Upper lobe of left lung (tissue), 6 donors: ENCODE measurements at regions not wholly inside any gene's neighbourhood (a gene's known extent, or its start where the extent isn't known, plus 50 kb on each side); places are given as distances from the start of the nearest gene placed in this dataset.
"Not testable (repeated sequence)": the region's sequence is repeated elsewhere in the genome, so short reads cannot be mapped to it uniquely, and the experiment has no call there.

Experiments
- ATAC-seq, 2 donors: fragments of 200-7000 bp; cut with Tn5 transposase; one replicate each; pipeline ENCODE4 v1.9.1; 2022; ENCODE audit warnings: mild to moderate bottlenecking in 2 of 2, moderate library complexity in 2 of 2; ENCODE audit not compliant: low FRiP score in 2 of 2
- DNase-seq, 2 donors: peaks; one replicate each; pipeline ENCODE4 v3.0.0-alpha.2; 2019 to 2020
- H3K27ac ChIP-seq, 4 donors: fragments of 200-600 bp; sonication (generic); one replicate each; pipeline ENCODE4 v1.5.1; 2016 to 2019
- H3K27me3 ChIP-seq, 4 donors: fragments of 200-600 bp; sonication (generic); one replicate each; pipeline ENCODE4 v1.5.1; 2017 to 2019
- H3K36me3 ChIP-seq, 4 donors: fragments of 200-600 bp; sonication (generic); one replicate each; pipeline ENCODE4 v1.5.1; 2016 to 2019
- H3K4me1 ChIP-seq, 4 donors: fragments of 200-600 bp; sonication (generic); one replicate each; pipeline ENCODE4 v1.5.1; 2018 to 2019
- H3K4me3 ChIP-seq, 4 donors: fragments of 200-600 bp; sonication (generic); one replicate each; pipeline ENCODE4 v1.5.1; 2017 to 2019; ENCODE audit warnings: mild to moderate bottlenecking in 2 of 4, moderate library complexity in 1 of 4
- H3K9me3 ChIP-seq, 4 donors: fragments of 200-600 bp; sonication (generic); one replicate each; pipeline ENCODE4 v1.5.1; 2018 to 2019
- EP300 ChIP-seq, 4 donors: sonication (generic); formaldehyde crosslinking; IDR thresholded peaks; one replicate each; pipeline ENCODE4 v1.5.1; 2017; ENCODE audit warnings: antibody characterized with exemption in 4 of 4, control low read depth in 2 of 4
- POLR2A ChIP-seq, 4 donors: fragments of 450-650 bp; IDR thresholded peaks; one replicate each; pipeline ENCODE4 v1.5.1; 2016 to 2017; ENCODE audit warnings: antibody characterized with exemption in 4 of 4, mild to moderate bottlenecking in 2 of 4
- POLR2AphosphoS5 ChIP-seq, 2 donors: sonication (generic); formaldehyde crosslinking; IDR thresholded peaks; one replicate each; pipeline ENCODE4 v1.5.1; 2017; ENCODE audit warnings: antibody characterized with exemption in 2 of 2
- WGBS, 2 donors: methylation state at CpG; one replicate each; pipeline ENCODE4 v1.1.5; 2017 to 2018; 5-methylcytosine and 5-hydroxymethylcytosine counted together
- TF ChIP-seq, protein P1 (sequence below), 6 experiments: fragments of 450-650 bp in 4 of 6; fragments of 200-600 bp in 2 of 6; sonication (generic) in 2 of 6; IDR thresholded peaks; one replicate each; pipeline ENCODE4 v1.5.1; 2016 to 2019; ENCODE audit warnings: antibody characterized with exemption in 6 of 6
- donor health status: DM: no; HTN: no; CAD: no; lungs with moderate emphysema.
- donor health status: DM: no; HTN: yes; CAD: no; lungs with severe emphysema.

DNA sequence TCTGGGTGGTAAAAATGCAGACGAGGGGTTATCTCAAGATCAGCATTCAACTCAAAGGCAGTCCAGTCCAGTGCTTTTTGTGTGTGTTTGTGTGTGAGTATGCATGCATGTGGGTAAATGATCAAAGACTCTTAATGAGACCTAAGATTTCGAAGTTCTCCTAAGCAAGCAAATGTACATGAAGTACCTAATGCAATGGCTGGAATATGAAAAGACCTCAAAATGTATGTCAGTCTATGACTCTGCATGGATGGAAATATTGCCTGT lies 151.0 kb upstream of the L3MBTL4 start:
- DNase-seq (no peak), ATAC-seq (no peak)
- Histone ChIP-seq H3K36me3 (no peaks in the 10 kb centered on the region), H3K4me3 (no peak overlapping the region), H3K27me3 (no peaks in the 10 kb centered on the region), H3K9me3 (no peaks in the 10 kb centered on the region), H3K27ac (no peak overlapping the region), H3K4me1 (peaks cover 10 to 18% (median 12%) of the 10 kb centered on the region in 4 donors)
- WGBS, 2 donors = 53 to 64% methylated on average over 2 of the region's 2 CpGs
- TF ChIP-seq POLR2AphosphoS5 (IDR thresholded peaks at IDR 0.05) (no peak), POLR2A (IDR thresholded peaks at IDR 0.05) (no peak), EP300 (IDR thresholded peaks at IDR 0.05) (no peak)
- TF ChIP-seq, protein P1, sequence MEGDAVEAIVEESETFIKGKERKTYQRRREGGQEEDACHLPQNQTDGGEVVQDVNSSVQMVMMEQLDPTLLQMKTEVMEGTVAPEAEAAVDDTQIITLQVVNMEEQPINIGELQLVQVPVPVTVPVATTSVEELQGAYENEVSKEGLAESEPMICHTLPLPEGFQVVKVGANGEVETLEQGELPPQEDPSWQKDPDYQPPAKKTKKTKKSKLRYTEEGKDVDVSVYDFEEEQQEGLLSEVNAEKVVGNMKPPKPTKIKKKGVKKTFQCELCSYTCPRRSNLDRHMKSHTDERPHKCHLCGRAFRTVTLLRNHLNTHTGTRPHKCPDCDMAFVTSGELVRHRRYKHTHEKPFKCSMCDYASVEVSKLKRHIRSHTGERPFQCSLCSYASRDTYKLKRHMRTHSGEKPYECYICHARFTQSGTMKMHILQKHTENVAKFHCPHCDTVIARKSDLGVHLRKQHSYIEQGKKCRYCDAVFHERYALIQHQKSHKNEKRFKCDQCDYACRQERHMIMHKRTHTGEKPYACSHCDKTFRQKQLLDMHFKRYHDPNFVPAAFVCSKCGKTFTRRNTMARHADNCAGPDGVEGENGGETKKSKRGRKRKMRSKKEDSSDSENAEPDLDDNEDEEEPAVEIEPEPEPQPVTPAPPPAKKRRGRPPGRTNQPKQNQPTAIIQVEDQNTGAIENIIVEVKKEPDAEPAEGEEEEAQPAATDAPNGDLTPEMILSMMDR (IDR thresholded peaks at IDR 0.05) = no peak

DNA sequence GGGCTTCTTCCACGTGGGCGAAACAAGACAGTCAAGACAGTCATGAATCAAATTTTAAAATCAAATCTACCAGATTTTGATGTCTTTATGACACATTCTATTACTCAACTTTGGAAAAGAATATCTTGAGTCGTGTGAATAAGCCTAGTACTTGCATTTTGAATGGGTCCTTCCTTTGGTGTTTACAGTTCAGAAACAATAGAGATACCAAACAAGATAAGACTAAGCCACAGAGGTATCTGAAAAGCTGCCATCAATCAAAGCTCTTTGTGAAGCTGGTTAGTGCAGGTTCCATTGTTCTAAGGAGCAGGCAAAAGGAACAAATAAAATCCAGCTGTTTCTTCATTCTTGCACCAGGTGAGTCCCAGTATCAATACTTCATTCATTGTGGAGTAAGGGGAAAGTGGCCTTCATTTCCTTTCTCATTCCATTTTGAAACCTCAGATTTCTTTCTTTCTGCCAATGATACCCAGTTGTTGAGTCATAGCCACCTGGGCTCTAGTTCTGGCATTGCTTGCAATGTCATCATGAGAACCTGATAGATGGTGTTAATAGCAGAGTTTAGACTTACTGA lies 151.7 kb upstream of the L3MBTL4 start:
- Histone ChIP-seq H3K36me3 (no peaks in the 10 kb centered on the region), H3K27me3 (no peaks in the 10 kb centered on the region), H3K4me3 (no peak overlapping the region), H3K27ac (no peak overlapping the region), H3K4me1 (peaks cover 7 to 18% (median 12%) of the 10 kb centered on the region in 4 donors), H3K9me3 (no peaks in the 10 kb centered on the region)
- TF ChIP-seq POLR2A (IDR thresholded peaks at IDR 0.05) = no peak
- TF ChIP-seq EP300 (IDR thresholded peaks at IDR 0.05) = no peak
- TF ChIP-seq, protein P1 (IDR thresholded peaks at IDR 0.05) = no peak
- TF ChIP-seq POLR2AphosphoS5 (IDR thresholded peaks at IDR 0.05) = no peak
- DNase-seq (no peak), ATAC-seq (no peak)
- 49% methylated on average over 3 of the region's 3 CpGs for WGBS, 2 donors

DNA sequence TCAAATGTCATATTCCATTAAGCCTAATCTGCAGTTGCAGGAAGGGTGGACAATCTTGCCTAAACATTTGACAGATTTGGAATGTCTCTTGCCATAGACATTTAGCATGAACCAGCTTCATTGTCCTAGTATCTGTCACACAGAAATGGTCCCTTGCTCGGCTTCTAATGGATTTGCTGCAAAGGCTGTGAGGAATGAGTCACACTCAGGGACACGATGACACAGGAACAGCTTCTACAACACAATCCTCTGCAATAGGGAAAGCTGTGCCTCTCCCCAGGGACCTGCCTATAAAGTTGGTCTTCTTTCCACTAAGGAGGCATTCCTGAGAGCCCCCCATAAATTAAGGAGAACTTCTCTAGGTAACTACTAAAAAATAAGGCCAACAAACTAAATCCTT lies 155.1 kb upstream of the L3MBTL4 start:
- H3K9me3 ChIP-seq = no peaks in the 10 kb centered on the region
- peaks cover 0 to 8% (median 6%) of the 10 kb centered on the region in 4 donors for H3K4me1 ChIP-seq
- no peaks in the 10 kb centered on the region for H3K36me3 ChIP-seq
- 50 to 60% methylated on average over 2 of the region's 2 CpGs for WGBS, 2 donors
- H3K4me3 ChIP-seq = no peak overlapping the region
- no peak for TF ChIP-seq EP300 (IDR thresholded peaks at IDR 0.05)
- TF ChIP-seq POLR2AphosphoS5 (IDR thresholded peaks at IDR 0.05) = no peak
- no peak for TF ChIP-seq POLR2A (IDR thresholded peaks at IDR 0.05)
- TF ChIP-seq, protein P1 (IDR thresholded peaks at IDR 0.05) = no peak
- ATAC-seq = no peak
- H3K27ac ChIP-seq = no peak overlapping the region
- no peak for DNase-seq
- no peaks in the 10 kb centered on the region for H3K27me3 ChIP-seq

DNA sequence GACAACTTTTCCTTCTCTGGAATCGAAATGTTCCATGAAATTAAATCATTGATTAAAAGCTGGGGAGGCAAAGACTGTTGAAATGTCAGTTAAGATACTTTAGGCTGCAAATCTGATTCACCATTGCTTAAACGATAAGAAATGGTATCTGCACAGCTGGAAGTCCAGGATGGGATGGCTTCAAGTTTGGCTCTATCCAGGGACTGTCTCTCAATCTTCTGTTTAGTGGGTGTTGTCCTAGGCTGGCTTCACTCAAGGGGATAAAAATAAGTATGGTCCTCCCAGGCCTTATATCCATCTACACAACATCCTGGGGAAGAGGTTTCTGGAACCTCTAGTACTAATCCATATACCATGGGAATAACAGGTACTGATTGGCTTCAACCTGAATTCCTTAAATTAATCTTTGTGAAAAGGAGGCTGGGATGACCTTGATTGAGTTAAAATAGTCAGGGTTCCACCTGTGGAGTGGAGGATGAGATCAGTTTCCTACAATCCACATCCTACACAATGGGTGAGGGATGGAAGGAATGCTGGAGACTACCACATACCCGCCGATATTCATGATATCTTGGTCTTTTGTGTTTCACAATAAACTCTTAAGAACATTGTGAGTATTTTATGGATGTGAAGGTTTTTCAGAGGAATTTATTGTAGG lies 156.0 kb upstream of the L3MBTL4 start:
- Histone ChIP-seq H3K9me3 (no peaks in the 10 kb centered on the region), H3K4me1 (peaks cover 0 to 6% (median 4%) of the 10 kb centered on the region in 4 donors), H3K4me3 (no peak overlapping the region), H3K36me3 (no peaks in the 10 kb centered on the region), H3K27me3 (no peaks in the 10 kb centered on the region), H3K27ac (no peak overlapping the region)
- peak in 1 of 2 donors; percentile 32 for ATAC-seq
- no peak for DNase-seq
- TF ChIP-seq, protein P1 (IDR thresholded peaks at IDR 0.05) = no peak
- TF ChIP-seq POLR2AphosphoS5 (IDR thresholded peaks at IDR 0.05) (no peak), POLR2A (IDR thresholded peaks at IDR 0.05) (no peak), EP300 (IDR thresholded peaks at IDR 0.05) (no peak)
- WGBS, 2 donors = 89 to 93% methylated on average over 4 of the region's 4 CpGs

DNA sequence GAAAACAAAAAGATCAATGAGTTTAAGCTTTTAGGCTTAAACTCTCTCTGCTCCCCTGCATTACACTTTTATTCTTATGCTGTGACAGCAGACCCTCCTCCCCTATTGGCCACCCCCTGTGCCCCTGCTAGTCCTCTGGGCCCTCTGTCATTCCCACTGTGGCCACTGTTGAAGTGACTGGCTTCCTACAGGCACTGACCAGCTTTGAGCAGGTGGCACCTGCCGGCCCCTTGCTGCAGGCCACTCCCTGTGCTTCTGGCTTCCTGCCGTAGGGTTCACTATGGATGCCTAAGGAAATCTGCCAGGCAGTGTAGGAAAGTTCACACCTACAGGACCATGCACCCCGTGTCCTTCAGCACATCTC lies 156.5 kb upstream of the L3MBTL4 start:
- no peak overlapping the region for H3K4me3 ChIP-seq
- H3K27me3 ChIP-seq = no peaks in the 10 kb centered on the region
- peaks cover 0 to under 1% (median 0%) of the 10 kb centered on the region in 4 donors for H3K4me1 ChIP-seq
- TF ChIP-seq, protein P1 (IDR thresholded peaks at IDR 0.05) = no peak
- TF ChIP-seq POLR2AphosphoS5 (IDR thresholded peaks at IDR 0.05) (no peak), EP300 (IDR thresholded peaks at IDR 0.05) (no peak), POLR2A (IDR thresholded peaks at IDR 0.05) (no peak)
- H3K27ac ChIP-seq = no peak overlapping the region
- H3K36me3 ChIP-seq = no peaks in the 10 kb centered on the region
- no peaks in the 10 kb centered on the region for H3K9me3 ChIP-seq
- DNase-seq (no peak), ATAC-seq (no peak)
- 90 to 95% methylated on average over 3 of the region's 3 CpGs for WGBS, 2 donors

DNA sequence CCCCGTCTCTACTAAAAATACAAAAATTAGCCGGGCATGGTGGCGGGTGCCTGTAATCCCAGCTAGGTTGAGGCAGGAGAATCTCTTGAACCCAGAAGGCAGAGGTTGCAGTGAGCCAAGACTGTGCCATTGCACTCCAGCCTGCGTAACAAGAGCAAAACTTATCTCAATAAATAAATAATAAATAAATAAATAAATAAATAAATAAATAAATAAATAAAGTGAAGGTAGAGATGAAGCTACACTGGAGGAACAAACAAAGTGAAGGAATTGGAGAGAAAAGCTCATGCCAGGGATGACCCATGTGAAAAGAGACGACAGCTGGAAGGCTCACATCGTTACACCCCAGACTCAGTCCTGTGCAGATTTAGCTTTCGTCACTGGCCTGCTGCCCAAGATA lies 157.3 kb upstream of the ARHGAP28 start:
- ATAC-seq, H3K4me3 ChIP-seq: not testable (repeated sequence)
- WGBS, 2 donors = 96% methylated on average over 7 of the region's 7 CpGs

More for the DNA sequence above, 157.3 kb upstream of the ARHGAP28 start:
- not testable (repeated sequence) for H3K27ac ChIP-seq, H3K36me3 ChIP-seq, DNase-seq, H3K9me3 ChIP-seq, H3K27me3 ChIP-seq, H3K4me1 ChIP-seq
